Fibroblast of villous mesenchyme (primary cell): ENCODE measurements at regions not wholly inside any gene's neighbourhood (a gene's known extent, or its start where the extent isn't known, plus 50 kb on each side); places are given as distances from the start of the nearest gene placed in this dataset.

ENCODE experiments used
- DNase-seq: peaks from one replicate; pipeline ENCODE4 v3.0.0-alpha.2; 2010; ENCODE audit warnings: low read depth
- H3K4me3 ChIP-seq: 2 replicates; pipeline ENCODE4 v1.5.1; 2011; ENCODE audit warnings: low read depth, mild to moderate bottlenecking, low read length
- TF ChIP-seq, protein P1 (sequence below): IDR thresholded peaks from 2 replicates; pipeline ENCODE4 v1.5.1; 2012; ENCODE audit warnings: low read depth, mild to moderate bottlenecking, low read length; ENCODE audit not compliant: insufficient read depth

DNA sequence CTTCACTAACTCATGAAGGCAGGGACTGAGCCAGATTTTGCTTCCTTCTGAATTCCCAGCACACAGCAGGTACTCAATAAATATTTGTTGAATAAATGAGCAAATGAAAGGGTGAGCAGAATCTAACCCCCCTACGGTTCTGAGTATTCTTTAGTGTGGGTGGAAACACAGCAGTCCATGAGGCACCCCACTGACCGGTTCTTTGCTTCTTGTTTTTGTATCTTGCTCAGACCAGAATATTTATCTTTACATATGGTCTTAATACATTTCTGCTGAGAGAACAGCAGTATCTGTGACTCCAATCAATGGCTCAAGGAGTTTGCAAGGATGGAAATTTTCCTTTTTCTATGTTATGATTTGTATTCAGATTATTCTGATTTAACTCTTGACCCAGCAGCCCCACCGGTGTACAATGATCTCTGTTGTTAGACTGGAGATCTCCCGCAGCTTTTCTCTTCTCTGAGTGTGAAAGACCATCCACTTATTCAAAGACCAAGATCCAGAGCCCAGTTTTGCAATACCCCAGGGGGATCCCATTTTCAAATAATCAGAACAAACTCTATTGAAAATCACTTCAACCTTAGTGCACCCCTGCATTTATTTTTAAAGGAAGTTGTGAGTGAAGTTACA is 506.5 kb upstream of the TNP1 start:
- no peak for DNase-seq
- H3K4me3 ChIP-seq = no peak overlapping the region
- TF ChIP-seq, protein P1, sequence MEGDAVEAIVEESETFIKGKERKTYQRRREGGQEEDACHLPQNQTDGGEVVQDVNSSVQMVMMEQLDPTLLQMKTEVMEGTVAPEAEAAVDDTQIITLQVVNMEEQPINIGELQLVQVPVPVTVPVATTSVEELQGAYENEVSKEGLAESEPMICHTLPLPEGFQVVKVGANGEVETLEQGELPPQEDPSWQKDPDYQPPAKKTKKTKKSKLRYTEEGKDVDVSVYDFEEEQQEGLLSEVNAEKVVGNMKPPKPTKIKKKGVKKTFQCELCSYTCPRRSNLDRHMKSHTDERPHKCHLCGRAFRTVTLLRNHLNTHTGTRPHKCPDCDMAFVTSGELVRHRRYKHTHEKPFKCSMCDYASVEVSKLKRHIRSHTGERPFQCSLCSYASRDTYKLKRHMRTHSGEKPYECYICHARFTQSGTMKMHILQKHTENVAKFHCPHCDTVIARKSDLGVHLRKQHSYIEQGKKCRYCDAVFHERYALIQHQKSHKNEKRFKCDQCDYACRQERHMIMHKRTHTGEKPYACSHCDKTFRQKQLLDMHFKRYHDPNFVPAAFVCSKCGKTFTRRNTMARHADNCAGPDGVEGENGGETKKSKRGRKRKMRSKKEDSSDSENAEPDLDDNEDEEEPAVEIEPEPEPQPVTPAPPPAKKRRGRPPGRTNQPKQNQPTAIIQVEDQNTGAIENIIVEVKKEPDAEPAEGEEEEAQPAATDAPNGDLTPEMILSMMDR = no peak

DNA sequence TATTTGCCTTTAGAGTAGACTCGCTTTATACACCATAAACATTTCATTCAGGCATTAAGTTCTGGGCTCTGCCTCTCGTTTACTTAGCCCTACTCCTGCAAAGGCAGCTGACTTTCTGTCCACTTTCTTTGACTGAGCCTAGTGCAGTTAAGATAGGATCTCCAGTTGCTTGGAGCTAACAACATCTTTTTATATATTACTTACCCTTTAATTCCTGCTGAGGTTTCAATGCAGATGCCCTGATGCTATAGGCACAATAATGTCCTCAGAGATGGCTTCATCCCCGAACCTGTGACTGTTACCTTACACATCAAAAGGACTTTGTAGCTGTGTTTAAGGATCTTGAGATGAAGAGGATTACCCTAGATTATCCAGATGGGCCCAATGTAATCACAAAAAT is 505.8 kb upstream of the TNP1 start:
- H3K4me3 ChIP-seq = no peak overlapping the region
- TF ChIP-seq, protein P1 = no peak
- DNase-seq = no peak

DNA sequence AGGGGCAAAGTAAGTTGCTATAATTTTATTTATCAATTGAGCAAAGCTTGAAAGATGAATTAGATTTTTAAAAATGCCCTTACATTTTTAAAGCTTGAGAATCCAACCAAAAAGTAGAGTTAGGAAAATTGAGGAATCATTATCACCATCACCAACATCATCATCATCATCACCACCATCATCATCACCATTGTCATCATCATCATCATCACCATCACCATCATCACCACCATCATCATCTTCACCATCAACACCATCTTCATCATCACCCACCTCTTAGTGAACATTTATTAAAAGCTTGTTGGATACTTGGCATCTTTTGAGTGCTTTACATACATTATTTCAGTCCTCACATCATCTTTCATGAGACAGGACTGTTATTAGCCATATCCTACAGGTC is 504.4 kb upstream of the TNP1 start:
- H3K4me3 ChIP-seq = no peak overlapping the region
- TF ChIP-seq, protein P1 = no peak
- no peak for DNase-seq

DNA sequence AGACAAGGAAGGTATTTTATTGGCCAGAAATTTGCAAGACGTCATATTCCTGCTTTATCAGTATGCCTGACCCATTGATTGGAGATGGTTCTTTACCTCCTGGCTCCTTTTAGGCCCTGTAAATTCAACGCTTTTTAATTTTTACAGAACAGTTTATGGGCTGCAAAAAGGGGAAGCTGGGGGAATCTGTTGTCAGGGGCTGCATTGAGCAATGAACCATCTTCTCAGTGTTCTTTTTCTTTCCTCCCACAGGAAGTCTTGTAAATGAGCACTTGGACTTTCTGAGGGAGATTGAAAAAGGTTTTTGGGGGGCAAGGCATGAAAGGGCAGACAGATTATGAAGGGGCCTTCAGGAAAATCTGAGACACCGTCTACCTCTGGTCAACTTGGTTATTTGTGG is 503.6 kb upstream of the TNP1 start:
- H3K4me3 ChIP-seq = no peak overlapping the region
- TF ChIP-seq, protein P1 = no peak
- no peak for DNase-seq

GRCh38 chr2:217362710-217363109 is 502.8 kb upstream of the TNP1 start:
- DNase-seq = no peak
- no peak overlapping the region for H3K4me3 ChIP-seq
- TF ChIP-seq, protein P1 = no peak

DNA sequence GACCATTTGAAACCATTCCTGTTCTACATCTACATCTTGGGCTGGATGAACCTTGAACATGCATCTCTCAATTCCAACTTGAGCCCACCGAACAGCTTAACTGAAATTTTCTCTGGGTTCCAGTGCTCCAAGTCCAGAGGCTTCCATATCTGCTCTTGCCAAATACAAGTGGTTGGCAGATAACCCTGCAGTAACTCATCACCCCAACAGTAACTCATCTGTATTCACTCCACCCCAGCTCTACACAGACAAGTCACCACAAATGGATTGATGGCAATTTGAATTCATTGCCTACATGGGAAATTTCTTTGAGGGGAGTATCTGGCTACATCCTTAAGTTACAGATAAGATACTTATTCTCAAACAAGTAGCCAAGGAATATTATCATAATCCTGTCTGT is 502.4 kb upstream of the TNP1 start:
- H3K4me3 ChIP-seq = no peak overlapping the region
- TF ChIP-seq, protein P1 = no peak
- no peak for DNase-seq

- no peak overlapping the region for H3K4me3 ChIP-seq
- DNase-seq = no peak
- TF ChIP-seq, protein P1 = no peak
Observed at GRCh38 chr2:217361483-217361880, 501.6 kb upstream of the TNP1 start.
